HFFc6 (cell line): ENCODE measurements at regions not wholly inside any gene's neighbourhood (a gene's known extent, or its start where the extent isn't known, plus 50 kb on each side); places are given as distances from the start of the nearest gene placed in this dataset.

Source experiments
- DNase-seq: peaks from one replicate; pipeline ENCODE4 v3.0.0-alpha.2; 2018
- H3K27ac Mint-ChIP-seq: 2 replicates; pipeline ENCODE4 v1.8.0; 2020; ENCODE audit warnings: mild to moderate bottlenecking, mixed read lengths
- H3K27me3 Mint-ChIP-seq: 2 replicates; pipeline ENCODE4 v1.8.0; 2021; ENCODE audit warnings: mild to moderate bottlenecking, moderate library complexity, mixed read lengths; ENCODE audit not compliant: insufficient read depth
- H3K36me3 Mint-ChIP-seq: 2 replicates; pipeline ENCODE4 v1.8.0; 2021; ENCODE audit warnings: low read depth, mixed read lengths
- H3K4me1 Mint-ChIP-seq: 2 replicates; pipeline ENCODE4 v1.8.0; 2020; ENCODE audit warnings: low read depth, mixed read lengths
- H3K4me3 Mint-ChIP-seq: 2 replicates; pipeline ENCODE4 v1.8.0; 2020; ENCODE audit warnings: mild to moderate bottlenecking, moderate library complexity, mixed read lengths
- H3K9me3 Mint-ChIP-seq: 2 replicates; pipeline ENCODE4 v1.8.0; 2020; ENCODE audit warnings: mild to moderate bottlenecking, mixed read lengths
- CTCF ChIP-seq: fragments of 200-600 bp; sonication (generic); IDR thresholded peaks from 2 replicates; pipeline ENCODE4 v1.5.0; 2021; ENCODE audit warnings: antibody characterized with exemption, mild to moderate bottlenecking

GRCh38 chr5:51188001-51188591 lies 195.2 kb upstream of the ISL1 start:
- H3K4me1 Mint-ChIP-seq, result no peaks in the 10 kb centered on the region
- H3K4me3 Mint-ChIP-seq, result no peak overlapping the region
- no peak for DNase-seq
- peaks cover 29% of the 10 kb centered on the region for H3K9me3 Mint-ChIP-seq
- no peak overlapping the region for H3K27ac Mint-ChIP-seq
- TF ChIP-seq CTCF, result no peak
- H3K27me3 Mint-ChIP-seq, result no peaks in the 10 kb centered on the region
- H3K36me3 Mint-ChIP-seq, result no peaks in the 10 kb centered on the region

GRCh38 chr5:51194671-51195070 lies 188.6 kb upstream of the ISL1 start:
- Mint-ChIP-seq H3K4me3 (no peak overlapping the region), H3K4me1 (no peaks in the 10 kb centered on the region), H3K9me3 (peaks cover 27% of the 10 kb centered on the region), H3K27me3 (no peaks in the 10 kb centered on the region; the same call in 1 of the 2 replicates), H3K36me3 (peaks cover 6% of the 10 kb centered on the region; the same call in 1 of the 2 replicates), H3K27ac (no peak overlapping the region)
- no peak for TF ChIP-seq CTCF
- no peak for DNase-seq

GRCh38 chr5:51201024-51201423 lies 182.2 kb upstream of the ISL1 start:
- Mint-ChIP-seq H3K4me1 (no peaks in the 10 kb centered on the region), H3K27me3 (no peaks in the 10 kb centered on the region; the same call in 1 of the 2 replicates), H3K27ac (no peak overlapping the region), H3K4me3 (no peak overlapping the region), H3K36me3 (peaks cover 6% of the 10 kb centered on the region; the same call in 1 of the 2 replicates), H3K9me3 (peaks cover 21% of the 10 kb centered on the region)
- TF ChIP-seq CTCF, result no peak
- no peak for DNase-seq

GRCh38 chr5:51201708-51202107 lies 181.5 kb upstream of the ISL1 start:
- Mint-ChIP-seq H3K27ac (no peak overlapping the region), H3K4me3 (no peak overlapping the region), H3K36me3 (peaks cover 6% of the 10 kb centered on the region; the same call in 1 of the 2 replicates), H3K27me3 (no peaks in the 10 kb centered on the region; the same call in 1 of the 2 replicates), H3K9me3 (peaks cover 21% of the 10 kb centered on the region), H3K4me1 (no peaks in the 10 kb centered on the region)
- no peak for TF ChIP-seq CTCF
- DNase-seq, result no peak

- no peak for DNase-seq
- H3K27ac Mint-ChIP-seq, result no peak overlapping the region
- no peak overlapping the region for H3K4me3 Mint-ChIP-seq
- H3K4me1 Mint-ChIP-seq, result no peaks in the 10 kb centered on the region
- peaks cover 21% of the 10 kb centered on the region for H3K9me3 Mint-ChIP-seq
- H3K36me3 Mint-ChIP-seq, result peaks cover 6% of the 10 kb centered on the region; the same call in 1 of the 2 replicates
- H3K27me3 Mint-ChIP-seq, result no peaks in the 10 kb centered on the region; the same call in 1 of the 2 replicates
- TF ChIP-seq CTCF, result no peak
Measured at GRCh38 chr5:51202161-51202560, 181.1 kb upstream of the ISL1 start.
